ENCODE measurements at regions not wholly inside any gene's neighbourhood (a gene's known extent, or its start where the extent isn't known, plus 50 kb on each side); places are given as distances from the start of the nearest gene placed in this dataset.
"Not testable (repeated sequence)": the region's sequence is repeated elsewhere in the genome, so short reads cannot be mapped to it uniquely, and the experiment has no call there.

DNA sequence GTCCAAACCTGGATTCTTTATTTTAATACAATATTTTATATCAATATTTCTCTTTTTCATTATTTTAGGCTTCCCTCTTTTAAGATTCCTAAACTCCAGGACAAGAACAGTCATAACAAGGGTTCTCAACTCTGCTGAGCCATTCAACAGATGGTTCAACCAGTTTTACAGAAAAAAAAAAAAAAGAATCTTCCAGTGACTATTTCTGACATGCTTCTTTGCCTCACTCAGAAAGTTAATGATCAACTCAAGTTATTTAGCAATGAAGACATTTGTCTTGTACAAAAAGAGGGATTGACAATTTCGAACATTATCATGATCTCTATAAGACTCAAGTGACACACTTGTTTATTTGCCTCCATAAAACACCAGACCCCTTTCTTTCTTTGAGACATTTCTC, 282.6 kb upstream of the GRID2 start:
- Mint-ChIP-seq H3K4me1 (ENCODE audit: low read depth) (no peaks in the 10 kb centered on the region), H3K4me3 (no peak overlapping the region), H3K9me3 (peaks cover 18% of the 10 kb centered on the region), H3K36me3 (ENCODE audit: low read depth) (no peaks in the 10 kb centered on the region), H3K27me3 (ENCODE audit: insufficient read depth) (no peaks in the 10 kb centered on the region; the same call in 1 of the 2 replicates), H3K27ac (no peak overlapping the region)
- TF ChIP-seq, protein P1, sequence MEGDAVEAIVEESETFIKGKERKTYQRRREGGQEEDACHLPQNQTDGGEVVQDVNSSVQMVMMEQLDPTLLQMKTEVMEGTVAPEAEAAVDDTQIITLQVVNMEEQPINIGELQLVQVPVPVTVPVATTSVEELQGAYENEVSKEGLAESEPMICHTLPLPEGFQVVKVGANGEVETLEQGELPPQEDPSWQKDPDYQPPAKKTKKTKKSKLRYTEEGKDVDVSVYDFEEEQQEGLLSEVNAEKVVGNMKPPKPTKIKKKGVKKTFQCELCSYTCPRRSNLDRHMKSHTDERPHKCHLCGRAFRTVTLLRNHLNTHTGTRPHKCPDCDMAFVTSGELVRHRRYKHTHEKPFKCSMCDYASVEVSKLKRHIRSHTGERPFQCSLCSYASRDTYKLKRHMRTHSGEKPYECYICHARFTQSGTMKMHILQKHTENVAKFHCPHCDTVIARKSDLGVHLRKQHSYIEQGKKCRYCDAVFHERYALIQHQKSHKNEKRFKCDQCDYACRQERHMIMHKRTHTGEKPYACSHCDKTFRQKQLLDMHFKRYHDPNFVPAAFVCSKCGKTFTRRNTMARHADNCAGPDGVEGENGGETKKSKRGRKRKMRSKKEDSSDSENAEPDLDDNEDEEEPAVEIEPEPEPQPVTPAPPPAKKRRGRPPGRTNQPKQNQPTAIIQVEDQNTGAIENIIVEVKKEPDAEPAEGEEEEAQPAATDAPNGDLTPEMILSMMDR (IDR thresholded peaks at IDR 0.05) = no peak
- no peak for DNase-seq

DNA sequence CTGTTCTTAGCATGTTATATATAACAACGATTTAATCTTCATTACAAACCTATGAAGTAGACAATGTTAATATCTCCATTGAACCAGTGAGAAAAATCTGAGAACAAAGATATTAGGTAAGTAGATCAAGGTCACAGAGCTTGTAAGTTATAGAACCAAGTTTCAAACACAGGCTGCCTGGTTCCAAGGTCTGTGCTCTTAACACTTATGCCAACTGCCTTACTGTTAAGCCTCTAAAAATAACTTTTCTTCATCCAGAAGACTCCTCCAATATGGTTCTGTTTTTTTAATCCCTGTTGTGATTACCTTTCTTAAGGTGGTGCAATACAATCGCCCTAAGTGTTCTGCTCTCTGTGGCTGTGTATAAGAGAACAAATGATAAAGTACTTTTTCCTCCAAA, 282.0 kb upstream of the GRID2 start:
- no peaks in the 10 kb centered on the region; the same call in 1 of the 2 replicates for H3K27me3 Mint-ChIP-seq (ENCODE audit: insufficient read depth)
- no peak overlapping the region for H3K4me3 Mint-ChIP-seq
- H3K9me3 Mint-ChIP-seq = peaks cover 18% of the 10 kb centered on the region

DNA sequence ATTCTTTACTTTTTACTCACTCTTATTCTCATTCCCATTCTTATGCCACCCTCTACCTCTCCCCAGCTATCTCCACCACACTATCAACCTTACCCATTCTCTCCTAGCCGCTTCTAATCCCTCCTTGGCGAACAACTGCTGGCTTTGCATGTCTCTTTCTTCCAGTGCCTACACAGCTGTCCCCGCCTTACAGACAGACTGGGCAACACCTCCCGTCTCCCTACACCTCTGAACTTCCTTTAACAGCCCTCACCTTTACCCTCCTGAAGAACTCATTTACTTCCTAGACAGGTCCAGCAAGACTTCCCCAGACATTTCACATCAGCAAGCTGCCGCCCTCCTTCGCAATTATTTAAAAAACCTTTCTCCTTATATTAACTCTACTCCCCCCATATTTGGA, 274.9 kb upstream of the GRID2 start:
- not testable (repeated sequence) for H3K4me3 Mint-ChIP-seq; H3K4me1 Mint-ChIP-seq (ENCODE audit: low read depth)

More for the DNA sequence above, 282.0 kb upstream of the GRID2 start:
- Mint-ChIP-seq H3K4me1 (ENCODE audit: low read depth) (no peaks in the 10 kb centered on the region), H3K27ac (no peak overlapping the region), H3K36me3 (ENCODE audit: low read depth) (no peaks in the 10 kb centered on the region)
- DNase-seq = no peak
- TF ChIP-seq, protein P1 (IDR thresholded peaks at IDR 0.05) = no peak

DNA sequence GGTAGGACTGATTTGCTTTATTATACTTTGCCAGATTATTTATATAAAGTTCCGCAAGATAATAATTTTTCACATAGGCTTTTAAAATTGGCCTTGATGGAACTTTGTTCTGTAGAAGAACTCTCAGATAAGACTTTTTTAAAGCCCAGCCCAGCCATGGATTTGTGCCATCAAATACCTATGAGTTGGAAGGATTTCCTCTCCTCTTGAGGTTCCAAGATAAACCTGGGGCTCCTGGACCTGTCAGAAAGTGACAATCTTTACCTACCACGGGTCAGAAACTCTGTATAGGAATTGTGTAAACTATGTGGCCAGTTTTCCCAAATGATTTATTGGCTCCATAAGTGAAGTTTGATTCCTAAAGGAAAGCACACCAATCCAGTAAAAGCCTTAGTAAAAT, 271.9 kb upstream of the GRID2 start:
- H3K9me3 Mint-ChIP-seq = peaks cover 20% of the 10 kb centered on the region
- no peak overlapping the region for H3K4me3 Mint-ChIP-seq
- H3K27ac Mint-ChIP-seq = no peak overlapping the region
- TF ChIP-seq, protein P1 (IDR thresholded peaks at IDR 0.05) = no peak
- H3K27me3 Mint-ChIP-seq (ENCODE audit: insufficient read depth) = no peaks in the 10 kb centered on the region
- no peak for DNase-seq
- no peaks in the 10 kb centered on the region for H3K36me3 Mint-ChIP-seq (ENCODE audit: low read depth)
- H3K4me1 Mint-ChIP-seq (ENCODE audit: low read depth) = no peaks in the 10 kb centered on the region

More for the DNA sequence above, 274.9 kb upstream of the GRID2 start:
- not testable (repeated sequence) for DNase-seq; H3K9me3 Mint-ChIP-seq; H3K27me3 Mint-ChIP-seq (ENCODE audit: insufficient read depth); H3K36me3 Mint-ChIP-seq (ENCODE audit: low read depth); H3K27ac Mint-ChIP-seq

DNA sequence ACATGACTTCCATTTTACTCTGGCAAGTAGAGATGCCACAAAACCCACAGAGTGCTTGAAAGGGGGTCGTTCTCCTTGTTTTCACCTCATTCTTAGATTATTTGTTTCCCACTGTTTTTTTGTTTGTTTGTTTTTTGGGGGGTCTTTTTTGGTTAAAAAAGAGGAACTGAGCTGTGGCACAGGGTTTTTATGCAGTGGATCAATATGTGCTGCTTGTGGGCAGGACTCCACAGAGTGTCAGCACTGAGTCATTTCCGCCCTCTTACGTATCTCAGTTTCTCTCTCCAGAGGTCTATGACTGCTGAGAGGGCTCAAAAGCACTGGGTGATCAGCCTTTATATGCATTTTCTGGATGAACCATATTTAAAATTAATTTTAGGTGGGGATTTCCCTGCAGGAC, 268.1 kb upstream of the GRID2 start:
- H3K4me1 Mint-ChIP-seq (ENCODE audit: low read depth) = no peaks in the 10 kb centered on the region
- no peak for DNase-seq
- TF ChIP-seq, protein P1 (IDR thresholded peaks at IDR 0.05) = no peak
- H3K4me3 Mint-ChIP-seq = no peak overlapping the region
- H3K36me3 Mint-ChIP-seq (ENCODE audit: low read depth) = no peaks in the 10 kb centered on the region
- H3K27ac Mint-ChIP-seq = no peak overlapping the region
- no peaks in the 10 kb centered on the region for H3K27me3 Mint-ChIP-seq (ENCODE audit: insufficient read depth)
- peaks cover 26% of the 10 kb centered on the region for H3K9me3 Mint-ChIP-seq

DNA sequence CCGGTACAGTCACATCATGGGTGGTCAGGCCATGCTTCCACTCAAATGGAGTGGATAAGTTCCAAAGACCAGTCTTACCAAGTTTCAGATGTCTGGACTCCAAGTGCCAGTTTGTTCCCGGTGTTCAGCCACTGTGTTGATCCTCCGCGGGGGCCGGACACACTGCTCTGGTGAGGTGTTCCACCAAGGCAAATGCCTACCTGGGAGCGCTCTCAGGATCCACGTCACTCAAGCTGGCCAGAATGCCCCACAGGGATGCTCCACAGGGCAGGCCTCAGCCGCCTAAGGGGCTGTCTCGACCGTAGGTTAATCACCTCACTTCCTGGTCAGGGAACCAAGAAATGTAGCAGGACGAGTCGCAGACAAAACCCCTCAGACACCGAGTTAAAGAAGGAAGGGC, 258.0 kb upstream of the GRID2 start:
- Mint-ChIP-seq H3K27me3 (ENCODE audit: insufficient read depth) (peaks cover 2% of the 10 kb centered on the region; the same call in 1 of the 2 replicates), H3K9me3 (peaks cover 39% of the 10 kb centered on the region), H3K4me1 (ENCODE audit: low read depth) (no peaks in the 10 kb centered on the region), H3K36me3 (ENCODE audit: low read depth) (no peaks in the 10 kb centered on the region), H3K4me3 (no peak overlapping the region), H3K27ac (no peak overlapping the region)
- DNase-seq = no peak
- TF ChIP-seq, protein P1 (IDR thresholded peaks at IDR 0.05) = no peak

Measured in HFFc6 (cell line).